Neutrophil (primary cell): ENCODE measurements at regions not wholly inside any gene's neighbourhood (a gene's known extent, or its start where the extent isn't known, plus 50 kb on each side); places are given as distances from the start of the nearest gene placed in this dataset.

Experiments
- H3K27ac ChIP-seq: fragments of 200-600 bp; sonication (generic); 2 replicates; pipeline ENCODE4 v1.5.1; 2016; ENCODE audit warnings: mild to moderate bottlenecking, moderate library complexity
- H3K27me3 ChIP-seq: fragments of 200-600 bp; sonication (generic); 2 replicates; pipeline ENCODE4 v1.6.0; 2016; ENCODE audit warnings: mild to moderate bottlenecking
- H3K36me3 ChIP-seq: fragments of 200-600 bp; sonication (generic); 2 replicates; pipeline ENCODE4 v1.5.1; 2017
- H3K4me1 ChIP-seq, 2 experiments: fragments of 200-600 bp in 1 of 2; sonication (generic) in 1 of 2; 1 replicate in 1 of 2; 2 replicates in 1 of 2; pipeline versions ENCODE4 v1.5.1 to v1.6.1; 2013 to 2016; ENCODE audit warnings: low read depth in 1 of 2, low read length in 1 of 2, mild to moderate bottlenecking in 1 of 2, moderate library complexity in 1 of 2; ENCODE audit not compliant: control insufficient read depth in 1 of 2, insufficient read depth in 1 of 2
- H3K4me3 ChIP-seq, 2 experiments: fragments of 200-600 bp in 1 of 2; sonication (generic) in 1 of 2; 1 replicate in 1 of 2; 2 replicates in 1 of 2; pipeline ENCODE4 v1.5.1; 2013 to 2016; ENCODE audit warnings: low read depth in 1 of 2, low read length in 1 of 2, mild to moderate bottlenecking in 1 of 2, moderate library complexity in 1 of 2
- H3K9me3 ChIP-seq: fragments of 200-600 bp; sonication (generic); 2 replicates; pipeline ENCODE4 v1.5.1; 2016
- CTCF ChIP-seq: fragments of 200-600 bp; sonication (generic); IDR thresholded peaks from 2 replicates; pipeline ENCODE4 v1.5.1; 2016; ENCODE audit warnings: antibody characterized with exemption

- Histone ChIP-seq H3K27me3 (no peaks in the 10 kb centered on the region), H3K27ac (no peak overlapping the region), H3K9me3 (no peaks in the 10 kb centered on the region), H3K4me3 (no peak overlapping the region), H3K4me1 (no peaks in the 10 kb centered on the region), H3K36me3 (no peaks in the 10 kb centered on the region)
- no peak for TF ChIP-seq CTCF
Measured at GRCh38 chr17:14871921-14872320, 393.2 kb downstream of the PMP22 start.

GRCh38 chr17:14866266-14866665 lies 398.9 kb downstream of the PMP22 start:
- Histone ChIP-seq H3K27me3 (no peaks in the 10 kb centered on the region), H3K9me3 (no peaks in the 10 kb centered on the region), H3K36me3 (no peaks in the 10 kb centered on the region), H3K4me1 (no peaks in the 10 kb centered on the region), H3K27ac (no peak overlapping the region), H3K4me3 (no peak overlapping the region)
- no peak for TF ChIP-seq CTCF

GRCh38 chr17:14864127-14864526 lies 401.0 kb downstream of the PMP22 start:
- Histone ChIP-seq H3K27ac (no peak overlapping the region), H3K36me3 (no peaks in the 10 kb centered on the region), H3K4me1 (no peaks in the 10 kb centered on the region), H3K4me3 (no peak overlapping the region), H3K27me3 (no peaks in the 10 kb centered on the region), H3K9me3 (no peaks in the 10 kb centered on the region)
- TF ChIP-seq CTCF, result no peak

- no peaks in the 10 kb centered on the region for H3K27me3 ChIP-seq
- no peak overlapping the region for H3K4me3 ChIP-seq
- H3K27ac ChIP-seq, result no peak overlapping the region
- no peaks in the 10 kb centered on the region for H3K4me1 ChIP-seq
- no peaks in the 10 kb centered on the region for H3K36me3 ChIP-seq
- TF ChIP-seq CTCF, result no peak
- H3K9me3 ChIP-seq, result no peaks in the 10 kb centered on the region
Measured at GRCh38 chr17:14859542-14859941, 405.6 kb downstream of the PMP22 start.

- Histone ChIP-seq H3K4me3 (no peak overlapping the region), H3K27me3 (no peaks in the 10 kb centered on the region), H3K27ac (no peak overlapping the region), H3K9me3 (no peaks in the 10 kb centered on the region), H3K36me3 (no peaks in the 10 kb centered on the region), H3K4me1 (no peaks in the 10 kb centered on the region)
- no peak for TF ChIP-seq CTCF
Measured at GRCh38 chr17:14856176-14856575, 408.9 kb downstream of the PMP22 start.

GRCh38 chr17:14854691-14855090 lies 410.4 kb downstream of the PMP22 start:
- Histone ChIP-seq H3K27me3 (no peaks in the 10 kb centered on the region), H3K4me3 (no peak overlapping the region), H3K4me1 (no peaks in the 10 kb centered on the region), H3K27ac (no peak overlapping the region), H3K36me3 (no peaks in the 10 kb centered on the region), H3K9me3 (no peaks in the 10 kb centered on the region)
- TF ChIP-seq CTCF, result no peak
